ENCODE measurements at regions not wholly inside any gene's neighbourhood (a gene's known extent, or its start where the extent isn't known, plus 50 kb on each side); places are given as distances from the start of the nearest gene placed in this dataset.

DNA sequence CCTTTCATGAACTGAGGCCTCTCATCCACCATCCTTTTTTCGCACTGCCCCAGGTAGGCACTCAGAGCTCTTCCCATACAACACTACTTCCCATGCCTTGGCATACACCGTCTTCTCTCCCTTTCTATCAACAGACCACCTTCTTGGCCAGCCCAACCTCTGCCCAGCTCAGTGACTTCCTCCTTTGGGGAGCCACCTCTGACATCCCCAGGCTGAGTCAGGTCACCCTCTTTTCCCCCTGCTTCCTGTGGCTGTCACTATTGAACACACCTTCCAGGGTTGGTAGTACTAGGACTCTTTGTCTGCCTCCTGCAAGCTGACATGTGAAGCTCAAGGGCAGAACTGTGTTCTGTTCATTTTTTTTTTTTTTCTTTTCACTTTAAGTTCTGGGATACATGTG lies 283.2 kb downstream of the SETD4 start:
- no peak overlapping the region for H3K4me3 ChIP-seq (replicated peaks; ENCODE audit: low read depth, low read length)
- TF ChIP-seq CTCF (IDR thresholded peaks at IDR 0.05; ENCODE audit: low read depth, low read length, missing control alignments) = no peak
- DNase-seq (ENCODE audit: extremely low read depth, low read depth) = no peak

GRCh38 chr21:35775778-35776544 lies 284.4 kb downstream of the SETD4 start:
- no peak for DNase-seq (ENCODE audit: extremely low read depth, low read depth)
- no peak overlapping the region for H3K4me3 ChIP-seq (replicated peaks; ENCODE audit: low read depth, low read length)
- no peak for TF ChIP-seq CTCF (IDR thresholded peaks at IDR 0.05; ENCODE audit: low read depth, low read length, missing control alignments)

- no peak for DNase-seq (ENCODE audit: extremely low read depth, low read depth)
- no peak for TF ChIP-seq CTCF (IDR thresholded peaks at IDR 0.05; ENCODE audit: low read depth, low read length, missing control alignments)
- H3K4me3 ChIP-seq (replicated peaks; ENCODE audit: low read depth, low read length) = no peak overlapping the region
These were observed 290.0 kb downstream of the SETD4 start for GRCh38 chr21:35770101-35770945.

- no peak for TF ChIP-seq CTCF (IDR thresholded peaks at IDR 0.05; ENCODE audit: low read depth, low read length, missing control alignments)
These were observed 292.1 kb downstream of the SETD4 start for GRCh38 chr21:35768187-35768586.

GRCh38 chr21:35764586-35764985 lies 295.7 kb downstream of the SETD4 start:
- TF ChIP-seq CTCF (IDR thresholded peaks at IDR 0.05; ENCODE audit: low read depth, low read length, missing control alignments) = no peak
- DNase-seq (ENCODE audit: extremely low read depth, low read depth) = no peak
- H3K4me3 ChIP-seq (replicated peaks; ENCODE audit: low read depth, low read length) = no peak overlapping the region

More at GRCh38 chr21:35768187-35768586, 292.1 kb downstream of the SETD4 start:
- DNase-seq (ENCODE audit: extremely low read depth, low read depth) = no peak
- no peak overlapping the region for H3K4me3 ChIP-seq (replicated peaks; ENCODE audit: low read depth, low read length)

DNA sequence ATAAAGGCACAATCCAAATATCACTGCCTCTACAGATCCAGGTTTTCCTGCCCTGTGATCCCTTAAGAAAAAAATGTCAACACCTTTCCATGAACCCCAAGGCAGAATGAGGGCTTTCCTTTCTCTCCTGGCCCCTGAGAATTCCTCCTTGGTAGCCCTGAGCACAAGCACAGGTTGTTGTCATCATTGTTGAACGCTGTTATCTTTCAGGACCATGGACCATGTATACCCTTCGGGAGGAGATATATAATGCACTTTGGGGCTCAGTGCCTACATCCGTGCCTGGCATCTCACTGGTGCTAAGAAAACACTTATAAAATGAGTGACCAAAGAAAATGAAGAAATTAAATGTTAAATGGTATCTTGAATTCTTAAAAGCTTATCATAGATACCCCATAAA lies 296.2 kb downstream of the SETD4 start:
- H3K4me3 ChIP-seq (replicated peaks; ENCODE audit: low read depth, low read length) = no peak overlapping the region
- DNase-seq (ENCODE audit: extremely low read depth, low read depth) = no peak
- no peak for TF ChIP-seq CTCF (IDR thresholded peaks at IDR 0.05; ENCODE audit: low read depth, low read length, missing control alignments)

Data from HFF-Myc (cell line).